ENCODE measurements at regions not wholly inside any gene's neighbourhood (a gene's known extent, or its start where the extent isn't known, plus 50 kb on each side); places are given as distances from the start of the nearest gene placed in this dataset.
"Not testable (repeated sequence)": the region's sequence is repeated elsewhere in the genome, so short reads cannot be mapped to it uniquely, and the experiment has no call there.

DNA sequence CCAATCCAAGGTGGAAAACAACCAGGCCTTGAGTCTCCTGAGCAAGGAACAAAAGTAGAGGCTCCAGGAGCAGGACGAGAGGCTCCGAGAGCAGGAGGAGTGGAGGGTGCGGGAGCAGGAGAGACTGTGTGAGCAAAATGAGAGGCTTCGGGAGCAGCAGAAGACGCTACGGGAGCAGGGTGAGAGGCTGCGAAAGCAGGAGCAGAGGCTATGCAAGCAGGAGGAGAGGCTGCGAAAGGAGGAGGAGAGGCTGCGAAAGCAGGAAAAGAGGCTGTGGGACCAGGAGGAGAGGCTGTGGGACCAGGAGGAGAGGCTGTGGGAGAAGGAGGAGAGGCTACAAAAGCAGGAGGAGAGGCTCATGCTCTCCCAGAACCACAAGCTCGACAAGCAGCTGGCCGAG lies 60.3 kb upstream of the UBE2Q2 start:
- no peak for ATAC-seq
- Histone ChIP-seq H3K4me3 (no peak overlapping the region), H3K4me1 (no peaks in the 10 kb centered on the region), H3K9me3 (no peaks in the 10 kb centered on the region), H3K27ac (no peak overlapping the region), H3K27me3 (no peaks in the 10 kb centered on the region), H3K36me3 (no peaks in the 10 kb centered on the region)
- TF ChIP-seq, protein P1, sequence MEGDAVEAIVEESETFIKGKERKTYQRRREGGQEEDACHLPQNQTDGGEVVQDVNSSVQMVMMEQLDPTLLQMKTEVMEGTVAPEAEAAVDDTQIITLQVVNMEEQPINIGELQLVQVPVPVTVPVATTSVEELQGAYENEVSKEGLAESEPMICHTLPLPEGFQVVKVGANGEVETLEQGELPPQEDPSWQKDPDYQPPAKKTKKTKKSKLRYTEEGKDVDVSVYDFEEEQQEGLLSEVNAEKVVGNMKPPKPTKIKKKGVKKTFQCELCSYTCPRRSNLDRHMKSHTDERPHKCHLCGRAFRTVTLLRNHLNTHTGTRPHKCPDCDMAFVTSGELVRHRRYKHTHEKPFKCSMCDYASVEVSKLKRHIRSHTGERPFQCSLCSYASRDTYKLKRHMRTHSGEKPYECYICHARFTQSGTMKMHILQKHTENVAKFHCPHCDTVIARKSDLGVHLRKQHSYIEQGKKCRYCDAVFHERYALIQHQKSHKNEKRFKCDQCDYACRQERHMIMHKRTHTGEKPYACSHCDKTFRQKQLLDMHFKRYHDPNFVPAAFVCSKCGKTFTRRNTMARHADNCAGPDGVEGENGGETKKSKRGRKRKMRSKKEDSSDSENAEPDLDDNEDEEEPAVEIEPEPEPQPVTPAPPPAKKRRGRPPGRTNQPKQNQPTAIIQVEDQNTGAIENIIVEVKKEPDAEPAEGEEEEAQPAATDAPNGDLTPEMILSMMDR (IDR thresholded peaks at IDR 0.05): no peak
- no peak for DNase-seq
- intact Hi-C loops (cut with DNase I): no loop called here

GRCh38 chr15:75780995-75781394 lies 62.3 kb upstream of the UBE2Q2 start:
- DNase-seq; intact Hi-C loops (cut with DNase I); H3K9me3 ChIP-seq; H3K27ac ChIP-seq; H3K4me1 ChIP-seq; ATAC-seq; H3K4me3 ChIP-seq; H3K36me3 ChIP-seq; H3K27me3 ChIP-seq: not testable (repeated sequence)

- no peaks in the 10 kb centered on the region for H3K27me3 ChIP-seq
- ATAC-seq: no peak
- DNase-seq: no peak
- no peaks in the 10 kb centered on the region for H3K9me3 ChIP-seq
- no peaks in the 10 kb centered on the region for H3K36me3 ChIP-seq
- intact Hi-C loops (cut with DNase I): no loop called here
- no peak overlapping the region for H3K27ac ChIP-seq
- H3K4me1 ChIP-seq: no peaks in the 10 kb centered on the region
- TF ChIP-seq, protein P1 (IDR thresholded peaks at IDR 0.05): no peak
- no peak overlapping the region for H3K4me3 ChIP-seq
Measured at GRCh38 chr15:75779504-75779903, 63.7 kb upstream of the UBE2Q2 start.

DNA sequence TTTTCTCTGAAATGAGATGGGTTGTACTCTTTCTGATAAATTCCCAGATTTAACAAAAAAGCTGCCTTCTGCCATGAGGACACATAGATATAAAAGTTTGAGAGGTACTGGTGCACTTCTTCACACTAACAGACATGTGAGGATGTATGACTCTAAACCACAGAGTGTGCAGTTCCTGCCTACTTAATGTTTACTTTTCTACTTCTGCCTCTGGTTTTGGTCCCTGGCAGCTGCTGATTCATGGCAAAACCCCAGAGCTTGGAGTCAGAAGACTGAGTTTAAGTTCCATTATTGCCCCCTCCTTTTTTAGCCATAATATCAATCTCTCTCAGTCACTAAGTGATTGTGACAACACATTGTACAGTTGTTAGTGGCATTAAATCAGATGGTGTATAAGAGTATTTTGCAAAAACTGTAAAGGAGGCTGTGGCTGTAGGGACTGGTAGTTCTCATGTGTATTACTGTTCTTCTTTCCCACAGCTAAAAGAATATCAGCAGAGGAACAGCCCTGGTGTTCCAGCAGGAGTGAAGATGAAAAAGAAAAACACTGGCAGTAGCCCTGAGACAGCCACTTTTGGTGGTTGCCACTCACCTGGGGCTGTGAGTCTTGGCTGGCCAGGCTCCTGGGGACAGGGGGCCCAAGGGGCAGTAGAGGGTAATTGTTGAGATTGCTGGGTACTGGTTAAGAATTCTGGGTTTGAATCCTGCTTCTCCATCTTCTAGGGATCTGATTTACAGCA lies 64.4 kb upstream of the CSPG4 start:
- H3K9me3 ChIP-seq; H3K4me1 ChIP-seq; H3K27me3 ChIP-seq; ATAC-seq; H3K36me3 ChIP-seq; intact Hi-C loops (cut with DNase I); DNase-seq; H3K4me3 ChIP-seq; H3K27ac ChIP-seq: not testable (repeated sequence)

DNA sequence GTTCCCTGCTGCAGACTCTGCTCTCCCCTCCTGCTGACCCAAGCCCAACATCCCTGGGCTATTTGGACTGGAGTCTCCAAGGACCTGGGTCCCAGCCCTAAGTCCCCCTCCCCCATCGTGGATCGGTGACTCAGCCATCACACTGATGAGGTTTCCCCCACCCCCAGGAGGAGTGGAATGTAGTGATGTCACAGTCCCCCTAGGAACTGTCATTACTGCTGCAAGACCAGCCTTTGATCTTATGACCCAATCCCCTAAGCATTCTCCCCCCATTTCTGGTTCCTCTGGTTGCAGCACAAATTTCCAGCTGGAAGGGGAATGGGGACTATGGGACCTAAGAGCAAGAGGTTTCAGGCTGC lies 63.4 kb upstream of the CSPG4 start:
- ATAC-seq: no peak
- Histone ChIP-seq H3K9me3 (no peaks in the 10 kb centered on the region), H3K4me3 (no peak overlapping the region), H3K36me3 (no peaks in the 10 kb centered on the region), H3K4me1 (no peaks in the 10 kb centered on the region), H3K27ac (no peak overlapping the region), H3K27me3 (no peaks in the 10 kb centered on the region)
- intact Hi-C loops (cut with DNase I): no loop called here
- TF ChIP-seq, protein P1 (IDR thresholded peaks at IDR 0.05): no peak
- DNase-seq: no peak

- no peaks in the 10 kb centered on the region for H3K9me3 ChIP-seq
- ATAC-seq: no peak
- no peaks in the 10 kb centered on the region for H3K36me3 ChIP-seq
- intact Hi-C loops (cut with DNase I): no loop called here
- H3K4me3 ChIP-seq: no peak overlapping the region
- TF ChIP-seq, protein P1 (IDR thresholded peaks at IDR 0.05): no peak
- H3K27ac ChIP-seq: no peak overlapping the region
- H3K4me1 ChIP-seq: no peaks in the 10 kb centered on the region
- no peak for DNase-seq
- H3K27me3 ChIP-seq: no peaks in the 10 kb centered on the region
Measured at GRCh38 chr15:75775296-75776064, 62.8 kb upstream of the CSPG4 start.

GRCh38 chr15:75773974-75774373 lies 61.3 kb upstream of the CSPG4 start:
- H3K27ac ChIP-seq; ATAC-seq; H3K9me3 ChIP-seq; H3K4me1 ChIP-seq; intact Hi-C loops (cut with DNase I); H3K4me3 ChIP-seq; H3K27me3 ChIP-seq; H3K36me3 ChIP-seq; DNase-seq: not testable (repeated sequence)

GRCh38 chr15:75771054-75771453 lies 58.4 kb upstream of the CSPG4 start:
- intact Hi-C loops (cut with DNase I); H3K27me3 ChIP-seq; ATAC-seq; H3K4me3 ChIP-seq; H3K9me3 ChIP-seq; DNase-seq; H3K4me1 ChIP-seq; H3K27ac ChIP-seq; H3K36me3 ChIP-seq: not testable (repeated sequence)
